WTC11 (cell line): ENCODE measurements at regions not wholly inside any gene's neighbourhood (a gene's known extent, or its start where the extent isn't known, plus 50 kb on each side); places are given as distances from the start of the nearest gene placed in this dataset.

Experiments used
- ATAC-seq: fragments of 200-7000 bp; cut with Tn5 transposase; 2 replicates; pipeline ENCODE4 v1.10.0; 2021; ENCODE audit warnings: mild to moderate bottlenecking, moderate library complexity
- CTCF ChIA-PET: fragments of 300-600 bp; sonication (Branson Sonifier 250); formaldehyde crosslinking; loops from one replicate; lab custom pipeline; 2021; ENCODE audit warnings: antibody characterized with exemption; lab: Charles Lee
- POLR2A ChIA-PET: fragments of 350-600 bp; sonication (Branson Sonifier 250); formaldehyde crosslinking; loops from one replicate; lab custom pipeline; 2021; ENCODE audit warnings: antibody characterized with exemption; lab: Charles Lee
- DNase-seq: peaks from one replicate; pipeline ENCODE4 v3.0.0; 2021; ENCODE audit warnings: low spot score
- H3K27ac Mint-ChIP-seq: 2 replicates; pipeline ENCODE4 v1.8.0; 2021; ENCODE audit warnings: mixed read lengths
- H3K27me3 Mint-ChIP-seq: 2 replicates; pipeline ENCODE4 v1.8.0; 2021; ENCODE audit warnings: low read depth, mild to moderate bottlenecking, moderate library complexity, mixed read lengths
- H3K36me3 Mint-ChIP-seq: 2 replicates; pipeline ENCODE4 v1.8.0; 2021; ENCODE audit warnings: mixed read lengths
- H3K4me1 Mint-ChIP-seq: 2 replicates; pipeline ENCODE4 v1.8.0; 2022; ENCODE audit warnings: mixed read lengths
- H3K4me3 Mint-ChIP-seq: 2 replicates; pipeline ENCODE4 v1.8.0; 2021; ENCODE audit warnings: mild to moderate bottlenecking, moderate library complexity, mixed read lengths
- H3K9me3 Mint-ChIP-seq: 2 replicates; pipeline ENCODE4 v1.8.0; 2021; ENCODE audit warnings: mixed read lengths
- ATF3 ChIP-seq: sonication (generic); formaldehyde crosslinking; conservative IDR thresholded peaks from 2 replicates; pipeline ENCODE4 v1.8.1; 2022; ENCODE audit warnings: mild to moderate bottlenecking, missing genetic modification reagents
- CBFB ChIP-seq: sonication (generic); formaldehyde crosslinking; IDR thresholded peaks from 2 replicates; pipeline ENCODE4 v1.8.1; 2022; ENCODE audit warnings: mild to moderate bottlenecking, low read depth, missing genetic modification reagents
- CTCF ChIP-seq: fragments of 200-600 bp; IDR thresholded peaks from 2 replicates; pipeline ENCODE4 v1.8.0; 2022; ENCODE audit warnings: antibody characterized with exemption
- E2F4 ChIP-seq: sonication (generic); formaldehyde crosslinking; IDR thresholded peaks from 2 replicates; pipeline ENCODE4 v1.8.1; 2022; ENCODE audit warnings: low read depth, mild to moderate bottlenecking, moderate library complexity, missing genetic modification reagents, borderline replicate concordance
- E2F5 ChIP-seq: sonication (generic); formaldehyde crosslinking; IDR thresholded peaks from 2 replicates; pipeline ENCODE4 v1.8.1; 2022; ENCODE audit warnings: mild to moderate bottlenecking, moderate library complexity, missing genetic modification reagents
- ERG ChIP-seq: fragments of 250-450 bp; sonication (Bioruptor Pico); IDR thresholded peaks from 2 replicates; pipeline ENCODE4 v1.8.0; 2021; ENCODE audit warnings: mild to moderate bottlenecking
- FOXJ3 ChIP-seq: sonication (generic); formaldehyde crosslinking; IDR thresholded peaks from 2 replicates; pipeline ENCODE4 v1.9.0; 2021; ENCODE audit warnings: missing genetic modification reagents, mild to moderate bottlenecking, borderline replicate concordance
- GABPB1 ChIP-seq: sonication (generic); formaldehyde crosslinking; IDR thresholded peaks from 2 replicates; pipeline ENCODE4 v1.8.1; 2023; ENCODE audit warnings: mild to moderate bottlenecking, missing genetic modification reagents
- GRHL2 ChIP-seq: fragments of 250-450 bp; sonication (Bioruptor Pico); IDR thresholded peaks from 2 replicates; pipeline ENCODE4 v1.8.0; 2022; ENCODE audit warnings: mild to moderate bottlenecking, moderate library complexity; ENCODE audit not compliant: insufficient replicate concordance, severe bottlenecking
- JAZF1 ChIP-seq: fragments of 250-450 bp; sonication (Bioruptor Pico); IDR thresholded peaks from 2 replicates; pipeline ENCODE4 v1.9.0; 2021; ENCODE audit warnings: moderate library complexity, mild to moderate bottlenecking, inconsistent platforms
- JUN ChIP-seq: sonication (generic); formaldehyde crosslinking; IDR thresholded peaks from 2 replicates; pipeline ENCODE4 v1.8.0; 2023; ENCODE audit warnings: mild to moderate bottlenecking, missing genetic modification reagents
- KAT7 ChIP-seq: sonication (generic); formaldehyde crosslinking; IDR thresholded peaks from 2 replicates; pipeline ENCODE4 v1.8.1; 2023; ENCODE audit warnings: missing genetic modification reagents, mild to moderate bottlenecking, borderline replicate concordance
- MXD4 ChIP-seq: fragments of 250-450 bp; sonication (Bioruptor Pico); IDR thresholded peaks from 2 replicates; pipeline ENCODE4 v1.8.0; 2021; ENCODE audit warnings: mild to moderate bottlenecking, moderate library complexity, borderline replicate concordance
- NFE2L1 ChIP-seq: sonication (generic); formaldehyde crosslinking; IDR thresholded peaks from 2 replicates; pipeline ENCODE4 v1.8.1; 2023; ENCODE audit warnings: missing genetic modification reagents
- NR3C1 ChIP-seq: sonication (generic); formaldehyde crosslinking; conservative IDR thresholded peaks from 2 replicates; pipeline ENCODE4 v1.8.1; 2023; ENCODE audit warnings: low read depth, mild to moderate bottlenecking, missing genetic modification reagents
- RELA ChIP-seq: sonication (generic); formaldehyde crosslinking; IDR thresholded peaks from 2 replicates; pipeline ENCODE4 v1.8.1; 2022; ENCODE audit warnings: missing genetic modification reagents, mild to moderate bottlenecking, borderline replicate concordance
- RORB ChIP-seq: fragments of 250-450 bp; sonication (Bioruptor Pico); IDR thresholded peaks from 2 replicates; pipeline ENCODE4 v1.9.0; 2021; ENCODE audit warnings: mild to moderate bottlenecking
- ZNF219 ChIP-seq: sonication (generic); formaldehyde crosslinking; IDR thresholded peaks from 2 replicates; pipeline ENCODE4 v1.8.0; 2023; ENCODE audit warnings: missing genetic modification reagents, mild to moderate bottlenecking, borderline replicate concordance
- ZNF416 ChIP-seq: fragments of 250-450 bp; sonication (Bioruptor Pico); IDR thresholded peaks from 2 replicates; pipeline ENCODE4 v1.9.0; 2021; ENCODE audit warnings: mild to moderate bottlenecking, inconsistent platforms
- ZSCAN18 ChIP-seq: fragments of 250-450 bp; sonication (Bioruptor Pico); IDR thresholded peaks from 2 replicates; pipeline ENCODE4 v2.1.2; 2022; ENCODE audit warnings: mild to moderate bottlenecking, moderate library complexity

GRCh38 chr13:26813980-26814348 lies 53.4 kb upstream of the GPR12 start:
- CTCF ChIA-PET, result no interaction called here
- TF ChIP-seq ATF3, result no peak
- no peak for TF ChIP-seq FOXJ3 (CRISPR knock-in tag)
- TF ChIP-seq ZNF416 (CRISPR knock-in tag), result no peak
- no peak for TF ChIP-seq GABPB1
- no peak for TF ChIP-seq ZNF219 (CRISPR knock-in tag)
- TF ChIP-seq GRHL2 (CRISPR knock-in tag), result no peak
- no peak overlapping the region for H3K27ac Mint-ChIP-seq
- POLR2A ChIA-PET, result no interaction called here
- DNase-seq (no peak), ATAC-seq (no peak)
- peaks cover 18% of the 10 kb centered on the region for H3K4me1 Mint-ChIP-seq
- H3K9me3 Mint-ChIP-seq, result no peaks in the 10 kb centered on the region
- H3K36me3 Mint-ChIP-seq, result no peaks in the 10 kb centered on the region
- no peak overlapping the region for H3K4me3 Mint-ChIP-seq
- 0 out of 2 replicates have a peak, but pooled peaks cover 2% of the 10 kb centered on the region for H3K27me3 Mint-ChIP-seq

- POLR2A ChIA-PET, result interaction anchor here (0.6 kb wide), 1 partner anchor 60 kb away, joined by 3 read pairs; no protein-coding TSS in a partner anchor
- Mint-ChIP-seq H3K4me1 (peaks cover 22% of the 10 kb centered on the region), H3K4me3 (no peak overlapping the region)
- ATAC-seq (no peak), DNase-seq (no peak)
- no peak for TF ChIP-seq CTCF
- TF ChIP-seq MXD4 (CRISPR knock-in tag), result no peak
- no peak for TF ChIP-seq RELA (CRISPR knock-in tag)
- no peak for TF ChIP-seq ZSCAN18 (CRISPR knock-in tag)
- no peak for TF ChIP-seq JAZF1 (CRISPR knock-in tag)
- TF ChIP-seq E2F5 (CRISPR knock-in tag), result no peak
- TF ChIP-seq E2F4, result no peak
- no peak for TF ChIP-seq KAT7 (CRISPR knock-in tag)
- TF ChIP-seq CBFB (CRISPR knock-in tag), result no peak
- TF ChIP-seq RORB (CRISPR knock-in tag), result no peak
- no peak for TF ChIP-seq ERG (CRISPR knock-in tag)
- no peak for TF ChIP-seq NFE2L1 (CRISPR knock-in tag)
- no peak for TF ChIP-seq NR3C1 (CRISPR knock-in tag)
- TF ChIP-seq JUN, result no peak
- TF ChIP-seq, all 79 proteins: peak for 0
- Mint-ChIP-seq H3K27ac (no peak overlapping the region), H3K36me3 (no peaks in the 10 kb centered on the region), H3K9me3 (no peaks in the 10 kb centered on the region), H3K27me3 (0 out of 2 replicates have a peak, but pooled peaks cover 2% of the 10 kb centered on the region)
- CTCF ChIA-PET, result no interaction called here
Measured at GRCh38 chr13:26813321-26813979, 52.9 kb upstream of the GPR12 start.
